ENCODE measurements at regions not wholly inside any gene's neighbourhood (a gene's known extent, or its start where the extent isn't known, plus 50 kb on each side); places are given as distances from the start of the nearest gene placed in this dataset.

GRCh38 chr12:23473071-23473470, 476.4 kb downstream of the SOX5 start:
- H3K79me2 ChIP-seq (replicated peaks; ENCODE audit: insufficient read depth): no peaks in the 10 kb centered on the region
- H3K36me3 Mint-ChIP-seq (ENCODE audit: low read depth): no peaks in the 10 kb centered on the region; the same call in 2 of the 3 replicates
- ATAC-seq: no peak

More at GRCh38 chr12:23473071-23473470, 476.4 kb downstream of the SOX5 start:
- Mint-ChIP-seq H3K27ac (no peak overlapping the region), H3K9me3 (peaks cover 7% of the 10 kb centered on the region; the same call in 2 of the 3 replicates), H3K4me1 (no peaks in the 10 kb centered on the region), H3K4me3 (no peak overlapping the region), H3K27me3 (ENCODE audit: insufficient read depth, low read depth, poor library complexity) (no peaks in the 10 kb centered on the region)
- no peaks in the 10 kb centered on the region for H3K4me1 ChIP-seq (ENCODE audit: insufficient read depth)
- H3K9me2 ChIP-seq (ENCODE audit: insufficient read depth): peaks cover under 1% of the 10 kb centered on the region; the same call in 1 of the 2 replicates
- no peaks in the 10 kb centered on the region for H3F3A ChIP-seq (replicated peaks; ENCODE audit: low read depth)
- DNase-seq (ENCODE audit: low spot score): no peak
- H2AFZ ChIP-seq: peak overlapping the region; percentile 74
- H3K36me3 ChIP-seq (ENCODE audit: insufficient read depth): no peaks in the 10 kb centered on the region
- no peaks in the 10 kb centered on the region for H3K27me3 ChIP-seq (ENCODE audit: insufficient read depth)
- H3K27ac ChIP-seq (ENCODE audit: low read depth): no peak overlapping the region
- H4K20me1 ChIP-seq (replicated peaks; ENCODE audit: insufficient read depth): no peaks in the 10 kb centered on the region
- H3K4me2 ChIP-seq: no peak overlapping the region
- TF ChIP-seq POLR2AphosphoS5 (IDR thresholded peaks at IDR 0.05; ENCODE audit: low read depth) (no peak), REST (IDR thresholded peaks at IDR 0.05; ENCODE audit: unreplicated experiment) (no peak), CTCF (conservative IDR thresholded peaks at IDR 0.05; ENCODE audit: low read depth in 2 of 2) (no peak), EZH2 (IDR thresholded peaks at IDR 0.05; ENCODE audit: low read depth, unreplicated experiment) (no peak), CREB1 (CRISPR knock-in tag; IDR thresholded peaks at IDR 0.05; ENCODE audit: low read depth) (no peak)
- no peak overlapping the region for H3K4me3 ChIP-seq

Data from GM23338 (cell line).